Smooth muscle cell (in vitro differentiated cells): ENCODE measurements at regions not wholly inside any gene's neighbourhood (a gene's known extent, or its start where the extent isn't known, plus 50 kb on each side); places are given as distances from the start of the nearest gene placed in this dataset.

Source experiments
- DNase-seq: peaks from one replicate; lab custom pipeline; 2025; ENCODE audit not compliant: unreplicated experiment; lab: John Stamatoyannopoulos, UW
- H2AFZ ChIP-seq: fragments of 200-600 bp; sonication (generic); 2 replicates; pipeline ENCODE4 v1.6.0; 2016; ENCODE audit warnings: antibody characterized with exemption, low read depth, mild to moderate bottlenecking
- H3F3A ChIP-seq: fragments of 200-600 bp; sonication (generic); 2 replicates; pipeline ENCODE4 v1.6.0; 2017; ENCODE audit warnings: antibody characterized with exemption, low read depth
- H3K27ac ChIP-seq: fragments of 200-600 bp; sonication (generic); 2 replicates; pipeline ENCODE4 v1.5.1; 2016; ENCODE audit warnings: low read depth, mild to moderate bottlenecking
- H3K27me3 ChIP-seq: fragments of 200-600 bp; sonication (generic); 2 replicates; pipeline ENCODE4 v1.6.1; 2016; ENCODE audit warnings: low read depth, mild to moderate bottlenecking
- H3K36me3 ChIP-seq: fragments of 200-600 bp; sonication (generic); 2 replicates; pipeline ENCODE4 v1.5.1; 2016; ENCODE audit warnings: low read depth
- H3K4me1 ChIP-seq: fragments of 200-600 bp; sonication (generic); 2 replicates; pipeline ENCODE4 v1.5.1; 2016; ENCODE audit warnings: low read depth
- H3K4me2 ChIP-seq: fragments of 200-600 bp; sonication (generic); 2 replicates; pipeline ENCODE4 v1.6.0; 2016; ENCODE audit warnings: mild to moderate bottlenecking
- H3K4me3 ChIP-seq: fragments of 200-600 bp; sonication (generic); 2 replicates; pipeline ENCODE4 v1.5.1; 2016; ENCODE audit warnings: mild to moderate bottlenecking
- H3K79me2 ChIP-seq: fragments of 200-600 bp; sonication (generic); 2 replicates; pipeline ENCODE4 v1.6.0; 2016; ENCODE audit warnings: low read depth, mild to moderate bottlenecking
- H3K9ac ChIP-seq: fragments of 200-600 bp; sonication (generic); 2 replicates; pipeline ENCODE4 v1.6.0; 2016; ENCODE audit warnings: low read depth
- H3K9me3 ChIP-seq: fragments of 200-600 bp; sonication (generic); replicated peaks from 2 replicates; pipeline ENCODE4 v1.5.1; 2016; ENCODE audit warnings: low read depth
- H4K20me1 ChIP-seq: fragments of 200-600 bp; sonication (generic); 2 replicates; pipeline ENCODE4 v1.6.0; 2016; ENCODE audit warnings: low read depth
- CTCF ChIP-seq: fragments of 200-600 bp; sonication (generic); IDR thresholded peaks from 2 replicates; pipeline ENCODE4 v1.5.1; 2017; ENCODE audit warnings: borderline replicate concordance, mild to moderate bottlenecking, antibody characterized with exemption; ENCODE audit not compliant: insufficient read depth, poor library complexity, severe bottlenecking
- WGBS: methylation state at CpG from one replicate; pipeline ENCODE4 v1.1.7; 2016; ENCODE audit warnings: low lambda C conversion rate; 5-methylcytosine and 5-hydroxymethylcytosine counted together

- no peak overlapping the region for H3K27ac ChIP-seq
Observed at GRCh38 chr2:67668538-67668937, 271.4 kb downstream of the ETAA1 start.

GRCh38 chr2:67669168-67669567 is 272.0 kb downstream of the ETAA1 start:
- 78% methylated on average over 3 of the region's 3 CpGs for WGBS
- Histone ChIP-seq H2AFZ (no peak overlapping the region), H3K9me3 (no peaks in the 10 kb centered on the region), H3K36me3 (no peaks in the 10 kb centered on the region), H3K9ac (no peak overlapping the region), H3K4me3 (no peak overlapping the region), H3K79me2 (no peaks in the 10 kb centered on the region), H3K27ac (no peak overlapping the region), H4K20me1 (no peaks in the 10 kb centered on the region), H3K27me3 (no peaks in the 10 kb centered on the region), H3K4me2 (no peak overlapping the region), H3K4me1 (no peaks in the 10 kb centered on the region), H3F3A (no peaks in the 10 kb centered on the region)
- DNase-seq: no peak
- TF ChIP-seq CTCF: no peak

More at GRCh38 chr2:67668538-67668937, 271.4 kb downstream of the ETAA1 start:
- Histone ChIP-seq H3K4me3 (no peak overlapping the region), H3K79me2 (no peaks in the 10 kb centered on the region), H3K9ac (no peak overlapping the region), H3K36me3 (no peaks in the 10 kb centered on the region), H3F3A (no peaks in the 10 kb centered on the region), H3K9me3 (no peaks in the 10 kb centered on the region), H4K20me1 (no peaks in the 10 kb centered on the region), H3K27me3 (no peaks in the 10 kb centered on the region), H3K4me2 (no peak overlapping the region), H2AFZ (no peak overlapping the region), H3K4me1 (no peaks in the 10 kb centered on the region)
- DNase-seq: no peak
- TF ChIP-seq CTCF: no peak

- Histone ChIP-seq H3K36me3 (no peaks in the 10 kb centered on the region), H3K9me3 (no peaks in the 10 kb centered on the region), H3K4me2 (no peak overlapping the region), H3K4me1 (no peaks in the 10 kb centered on the region), H4K20me1 (no peaks in the 10 kb centered on the region), H3K27me3 (no peaks in the 10 kb centered on the region), H3K9ac (no peak overlapping the region), H3K27ac (no peak overlapping the region), H2AFZ (no peak overlapping the region), H3K4me3 (no peak overlapping the region), H3F3A (no peaks in the 10 kb centered on the region), H3K79me2 (no peaks in the 10 kb centered on the region)
- 72% methylated on average over 5 of the region's 5 CpGs for WGBS
- no peak for TF ChIP-seq CTCF
- DNase-seq: no peak
Observed at GRCh38 chr2:67669766-67670165, 272.6 kb downstream of the ETAA1 start.

- DNase-seq: no peak
- Histone ChIP-seq H3K27ac (no peak overlapping the region), H3K4me3 (no peak overlapping the region), H2AFZ (no peak overlapping the region), H3K4me2 (no peak overlapping the region), H3K9ac (no peak overlapping the region), H3K79me2 (no peaks in the 10 kb centered on the region), H4K20me1 (no peaks in the 10 kb centered on the region), H3K4me1 (no peaks in the 10 kb centered on the region), H3K36me3 (no peaks in the 10 kb centered on the region), H3F3A (no peaks in the 10 kb centered on the region), H3K27me3 (no peaks in the 10 kb centered on the region), H3K9me3 (no peaks in the 10 kb centered on the region)
- WGBS: 84% methylated on average over 6 of the region's 6 CpGs
- no peak for TF ChIP-seq CTCF
Observed at GRCh38 chr2:67670747-67671183, 273.6 kb downstream of the ETAA1 start.
